NCI-H1694 treated with DMSO at 0.1 percent for 48 hours (cell line): ENCODE measurements at regions not wholly inside any gene's neighbourhood (a gene's known extent, or its start where the extent isn't known, plus 50 kb on each side); places are given as distances from the start of the nearest gene placed in this dataset.
"Not testable (repeated sequence)": the region's sequence is repeated elsewhere in the genome, so short reads cannot be mapped to it uniquely, and the experiment has no call there.

Experiments
- DNase-seq: peaks from one replicate; lab custom pipeline; 2025; lab: John Stamatoyannopoulos, UW

DNA sequence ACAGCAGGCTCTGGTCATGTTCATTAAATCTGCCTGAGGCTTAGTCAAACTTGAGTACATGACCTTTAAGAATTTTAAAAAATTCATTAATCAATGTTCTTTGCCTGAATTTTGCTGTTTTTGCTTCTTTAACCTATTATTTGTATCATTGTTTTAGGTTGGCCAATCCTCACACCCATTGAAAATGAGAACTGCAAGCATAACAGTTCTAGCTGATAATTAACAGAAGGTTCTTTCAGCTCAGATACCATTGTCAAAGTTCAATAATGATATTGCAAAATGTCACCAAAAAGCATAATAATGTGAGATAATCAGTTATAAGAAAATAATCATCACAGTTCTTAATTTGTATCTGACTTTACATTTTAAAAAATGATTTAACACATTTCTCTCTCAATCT lies 583.1 kb downstream of the TFAP2A start:
- DNase-seq = no peak

DNA sequence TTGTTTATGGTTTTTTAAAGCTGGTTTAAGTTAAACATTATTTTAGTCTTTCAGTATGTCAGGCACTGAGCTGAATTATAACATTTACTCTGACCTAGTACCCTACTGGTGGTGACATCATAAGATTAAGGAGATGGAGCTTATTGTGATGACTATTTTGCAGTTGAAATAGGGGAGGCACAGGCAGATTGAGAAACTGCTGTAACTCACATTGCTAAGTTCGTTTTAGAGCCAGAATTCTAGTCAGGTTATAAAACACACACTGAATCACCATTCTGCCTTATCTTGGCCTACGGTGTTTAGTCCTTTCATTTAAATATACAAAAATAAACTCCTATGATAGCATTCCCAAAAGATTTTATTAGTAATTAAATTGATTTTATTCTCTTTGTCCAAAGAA lies 584.1 kb downstream of the TFAP2A start:
- DNase-seq = no peak

DNA sequence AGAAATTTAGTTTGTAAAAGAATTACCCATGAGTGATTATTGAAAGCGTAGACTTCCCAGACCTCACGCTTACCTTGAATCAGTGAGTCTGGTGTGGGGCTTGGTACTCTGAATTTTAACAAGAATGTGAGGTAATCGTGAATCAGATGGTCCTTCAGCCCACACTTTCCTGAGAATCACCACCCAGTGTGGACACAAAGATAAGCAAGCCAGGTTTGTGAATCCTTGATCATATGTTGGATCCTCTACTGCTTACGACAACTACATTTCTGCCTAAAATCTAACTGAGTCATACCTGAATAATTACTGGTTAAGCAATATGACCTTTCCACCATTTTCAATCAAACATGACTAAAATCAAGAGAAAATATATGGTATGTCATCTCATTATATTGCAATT lies 589.3 kb downstream of the TFAP2A start:
- no peak for DNase-seq

DNA sequence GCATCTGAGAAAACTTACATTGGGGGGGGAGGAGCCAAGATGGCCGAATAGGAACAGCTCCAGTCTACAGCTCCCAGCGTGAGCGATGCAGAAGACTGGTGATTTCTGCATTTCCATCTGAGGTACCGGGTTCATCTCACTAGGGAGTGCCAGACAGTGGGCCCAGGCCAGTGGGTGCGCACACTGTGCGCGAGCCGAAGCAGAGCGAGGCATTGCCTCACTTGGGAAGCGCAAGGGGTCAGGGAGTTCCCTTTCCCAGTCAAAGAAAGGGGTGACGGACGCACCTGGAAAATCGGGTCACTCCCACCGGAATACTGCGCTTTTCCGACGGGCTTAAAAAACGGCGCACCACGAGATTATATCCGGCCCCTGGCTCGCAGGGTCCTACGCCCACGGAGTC lies 604.1 kb downstream of the TFAP2A start:
- not testable (repeated sequence) for DNase-seq

DNA sequence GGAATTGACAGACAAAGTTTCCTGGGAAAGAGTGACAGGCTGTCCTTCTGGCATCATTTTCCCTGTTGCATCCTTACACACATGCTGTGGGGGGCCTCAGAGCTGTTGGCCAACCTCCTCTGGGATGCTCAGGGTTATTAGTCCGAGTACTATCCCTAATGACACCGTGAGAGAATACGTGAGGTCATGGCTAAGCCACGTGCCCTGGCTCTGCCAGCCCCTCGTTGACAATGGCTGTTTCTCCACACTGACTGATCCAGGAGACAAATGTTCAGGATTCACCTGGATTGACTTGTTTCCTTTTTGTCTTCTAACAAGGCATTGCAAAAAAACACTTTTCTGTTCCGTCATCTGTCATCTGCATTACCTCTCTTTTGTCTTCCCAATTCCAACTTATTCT lies 604.6 kb downstream of the TFAP2A start:
- no peak for DNase-seq

DNA sequence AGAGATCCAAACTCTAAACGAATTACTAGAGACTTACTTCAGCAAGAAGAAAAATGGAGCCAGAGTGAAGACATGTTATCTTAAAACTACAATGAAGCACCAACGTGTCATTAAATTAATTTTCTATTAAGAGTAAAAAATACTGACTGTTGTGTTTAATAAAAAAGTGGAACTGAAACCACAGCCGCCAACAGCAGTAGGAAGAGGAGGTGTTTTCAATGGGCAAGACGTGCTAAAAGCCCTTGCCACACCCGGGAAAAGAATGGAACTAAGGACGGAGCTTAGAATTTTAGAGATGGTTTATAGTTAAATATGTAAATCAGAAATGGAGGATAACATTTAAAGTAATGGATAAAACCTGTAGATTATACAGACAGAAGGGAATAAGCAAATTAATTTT lies 608.7 kb downstream of the TFAP2A start:
- no peak for DNase-seq

DNA sequence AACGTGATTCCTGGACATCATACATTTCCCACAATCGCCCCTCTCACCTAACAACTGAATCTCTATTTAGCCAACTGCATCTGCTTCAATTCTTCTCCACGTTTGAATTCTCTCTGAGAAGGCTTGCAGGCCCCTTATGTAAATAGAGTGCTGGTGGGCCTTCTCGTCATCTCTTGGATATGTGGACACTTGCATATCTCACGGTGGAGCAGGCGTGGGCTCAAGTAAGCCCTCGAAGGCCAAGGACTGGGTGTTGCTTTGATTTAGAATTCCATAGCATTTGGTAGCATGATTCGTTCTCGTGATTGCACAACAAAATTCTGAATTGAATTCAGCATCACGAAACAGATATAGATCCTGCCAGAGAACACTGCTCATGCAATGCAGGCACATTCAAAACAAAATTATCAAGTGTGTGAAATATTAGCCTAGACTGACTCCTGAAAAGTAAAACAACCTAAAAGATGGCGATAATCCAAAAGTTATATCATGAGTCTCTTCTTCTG lies 613.6 kb downstream of the TFAP2A start:
- no peak for DNase-seq

DNA sequence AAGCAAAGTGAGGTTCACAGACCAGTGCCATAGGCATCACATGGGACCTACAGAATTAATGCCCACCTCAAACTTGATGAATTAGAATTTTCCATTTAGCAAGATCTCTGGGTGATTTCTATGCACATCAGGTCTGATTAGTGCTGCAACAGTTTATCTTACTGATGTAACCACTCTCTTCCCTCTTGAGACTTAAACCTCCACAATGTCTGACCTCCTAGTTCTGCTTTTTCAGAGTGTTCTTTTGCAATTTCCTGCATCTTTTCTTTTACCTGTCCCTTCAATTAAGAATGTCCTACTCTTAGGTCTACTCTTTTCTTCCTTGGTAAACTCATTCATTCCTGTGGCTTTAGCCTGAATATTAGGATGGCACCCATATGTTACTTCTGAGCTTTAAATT lies 615.3 kb downstream of the TFAP2A start:
- DNase-seq = no peak

DNA sequence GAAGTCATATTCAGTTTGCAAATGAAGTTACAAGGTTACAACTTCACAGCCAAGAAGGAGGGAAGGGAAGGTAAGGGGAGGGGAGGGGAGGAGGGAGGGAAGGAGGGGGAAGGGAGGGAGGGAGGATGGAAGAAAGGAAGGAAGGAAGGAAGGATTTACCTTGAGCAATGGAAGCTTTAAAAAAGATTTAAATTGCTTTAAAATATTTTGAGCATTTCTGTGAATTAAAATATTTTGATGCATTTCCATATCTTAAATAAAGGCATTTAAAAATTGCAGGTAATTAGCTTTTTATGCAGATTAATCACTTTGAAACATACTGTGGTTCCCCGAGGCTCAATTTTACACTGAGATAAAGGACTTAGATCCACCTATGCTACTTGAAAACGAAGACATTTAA lies 618.0 kb downstream of the TFAP2A start:
- no peak for DNase-seq

DNA sequence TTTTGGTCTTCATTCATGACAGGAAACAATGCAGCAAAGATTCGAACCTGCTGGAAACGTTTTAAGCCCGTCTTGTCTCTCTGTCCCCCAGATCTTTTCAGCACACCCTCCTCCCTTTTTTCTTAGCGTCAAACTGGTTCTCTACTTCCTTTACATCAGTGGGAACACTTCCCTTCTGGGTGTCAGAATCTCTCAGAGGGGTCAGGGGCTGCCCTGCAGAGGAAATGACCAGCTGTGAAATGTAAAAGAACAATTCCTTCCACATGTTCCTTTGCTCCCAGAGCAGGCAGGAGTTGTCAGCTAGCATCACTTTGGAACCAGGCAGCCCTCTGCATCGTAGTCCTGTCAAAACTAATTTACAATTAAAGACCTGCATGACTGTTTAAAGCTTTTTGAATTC lies 619.0 kb downstream of the TFAP2A start:
- DNase-seq = no peak

DNA sequence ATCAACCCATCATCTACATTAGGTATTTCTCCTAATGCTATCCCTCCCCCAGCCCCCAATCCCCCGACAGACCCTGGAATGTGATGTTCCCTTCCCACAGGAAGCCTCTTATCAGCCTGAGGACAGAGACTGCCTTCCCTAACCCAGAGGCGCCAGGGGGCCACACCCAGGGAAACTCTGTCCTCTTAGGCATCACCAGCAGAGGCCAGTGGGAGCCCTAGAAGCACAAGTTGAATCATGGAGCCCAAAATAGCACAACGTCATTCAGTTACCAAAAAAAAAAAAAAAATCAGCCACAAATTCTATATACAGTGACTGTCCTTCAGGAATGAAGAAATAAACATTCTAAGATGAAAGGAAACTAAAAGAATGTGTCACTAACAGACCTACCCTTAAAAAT lies 625.7 kb downstream of the TFAP2A start:
- DNase-seq = no peak

DNA sequence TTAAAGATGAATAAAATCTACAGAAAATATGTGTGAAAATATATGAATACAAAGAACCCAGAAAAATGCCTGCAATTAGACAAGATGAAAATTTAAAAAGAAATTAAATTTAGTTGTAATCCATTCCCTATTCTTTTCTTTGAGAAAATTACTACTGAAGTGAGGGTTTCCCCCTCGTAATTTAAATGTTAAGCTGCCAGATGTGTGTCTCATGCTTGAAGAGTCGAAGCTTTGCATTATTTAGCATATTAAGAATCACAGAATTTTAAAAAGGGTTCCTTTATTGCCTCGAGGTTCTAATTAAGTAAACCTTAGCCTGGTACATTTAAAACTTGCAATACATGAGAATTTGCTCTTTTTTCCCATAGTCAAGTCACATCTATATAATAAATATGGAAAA lies 630.1 kb downstream of the TFAP2A start:
- DNase-seq = no peak

DNA sequence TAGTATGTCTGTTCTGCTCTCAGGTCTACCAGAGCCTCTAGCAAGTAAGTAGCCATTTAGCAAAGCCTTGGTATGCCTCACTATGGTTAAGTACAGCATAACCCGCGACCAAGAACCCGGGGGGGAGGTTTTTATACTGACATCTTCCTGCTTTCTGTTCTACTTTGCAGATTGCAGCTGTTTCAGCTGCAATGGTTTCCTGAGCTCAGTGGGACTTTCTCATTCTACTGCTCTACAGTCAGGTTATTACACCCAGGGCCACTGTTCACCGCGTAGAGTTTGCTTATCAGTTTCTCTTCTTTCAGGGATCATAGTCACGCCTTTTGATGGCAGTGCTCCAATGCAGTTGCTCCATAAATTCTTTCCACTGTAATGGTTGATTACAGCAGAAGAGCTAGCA lies 631.3 kb downstream of the TFAP2A start:
- no peak for DNase-seq

DNA sequence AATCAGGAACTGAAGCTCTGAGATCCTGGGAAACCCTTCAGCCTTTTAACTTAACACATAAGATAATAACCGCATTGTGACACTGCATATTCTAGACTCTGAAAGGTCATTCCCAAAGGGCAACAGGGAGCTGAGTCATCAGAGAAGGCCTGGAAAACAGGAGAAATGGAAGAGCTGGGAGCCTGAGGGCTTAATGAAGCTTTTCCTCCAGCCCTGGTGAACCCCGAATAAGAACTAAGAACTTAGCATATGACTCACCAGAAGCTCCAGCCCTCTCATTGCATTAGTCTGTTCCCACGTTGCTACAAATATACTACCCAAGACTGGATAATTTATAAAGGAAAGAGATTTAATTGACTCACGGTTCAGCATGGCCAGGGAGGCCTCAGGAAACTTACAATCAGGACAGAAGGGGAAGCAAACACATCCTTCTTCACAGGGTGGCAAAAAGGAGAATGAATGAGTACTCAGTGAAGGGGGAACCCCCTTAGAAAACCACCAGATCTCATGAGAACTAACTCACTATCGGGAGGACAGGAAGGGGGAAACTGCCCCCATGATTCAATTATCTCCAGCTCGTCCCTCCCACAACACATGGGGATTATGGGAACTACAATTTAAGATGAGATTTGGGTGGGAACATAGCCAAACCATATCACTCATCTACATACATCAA lies 648.5 kb downstream of the TFAP2A start:
- DNase-seq = no peak

DNA sequence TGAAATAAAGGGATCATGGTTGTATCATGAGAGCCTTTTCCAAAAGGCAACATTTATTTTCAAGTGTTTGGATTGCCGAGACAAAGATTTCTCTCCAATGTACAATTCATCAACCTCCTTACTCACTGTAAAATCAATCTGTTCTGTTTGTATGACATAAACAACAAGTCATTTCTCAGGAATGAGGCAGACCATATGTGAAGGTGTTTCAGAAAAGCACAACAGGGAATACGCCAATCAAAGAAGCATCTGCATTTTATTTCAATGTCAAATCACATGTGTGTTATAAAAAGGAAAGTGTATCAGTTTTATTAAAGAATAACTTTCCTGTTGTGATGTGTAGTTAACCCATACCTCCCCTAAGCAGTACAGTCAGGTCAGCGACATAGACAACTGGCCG lies 653.7 kb downstream of the TFAP2A start:
- no peak for DNase-seq

DNA sequence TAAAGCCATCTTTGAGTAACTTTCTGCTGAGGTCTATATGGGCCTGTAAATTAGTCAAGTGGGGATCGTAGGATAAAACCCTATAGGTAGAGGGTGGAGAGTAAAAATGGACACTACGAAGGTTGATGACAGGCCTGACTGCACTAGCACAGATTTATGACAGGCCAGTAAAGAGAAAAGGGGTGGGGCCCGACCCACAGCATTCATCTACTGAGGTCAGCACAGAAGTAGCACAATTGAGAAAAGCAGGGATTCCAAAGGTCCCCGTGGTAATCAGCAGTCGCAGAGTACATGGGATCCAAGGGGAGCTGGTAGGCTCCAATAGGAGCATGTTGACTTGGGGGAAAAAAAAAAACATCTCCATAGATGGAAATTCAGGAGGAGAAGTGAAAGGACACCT lies 660.4 kb downstream of the TFAP2A start:
- no peak for DNase-seq

DNA sequence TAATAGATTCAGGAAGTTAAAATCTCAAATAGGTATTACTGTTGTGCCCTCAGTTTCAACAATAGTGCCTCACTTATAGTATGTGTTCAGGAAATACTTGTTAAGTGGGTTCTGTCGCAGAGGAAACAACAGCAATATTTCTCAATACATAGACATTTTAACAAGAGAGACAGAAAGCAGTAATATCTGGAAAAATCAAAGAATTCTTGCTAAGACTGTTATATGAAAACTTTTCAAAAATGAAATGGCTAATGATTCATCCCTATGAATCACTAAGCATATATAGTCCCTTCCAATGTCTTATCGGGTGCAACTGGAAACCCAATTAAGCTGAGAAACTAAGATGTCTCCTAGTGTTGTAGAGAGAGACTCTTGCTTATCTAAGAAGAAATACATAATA lies 668.9 kb downstream of the TFAP2A start:
- no peak for DNase-seq

DNA sequence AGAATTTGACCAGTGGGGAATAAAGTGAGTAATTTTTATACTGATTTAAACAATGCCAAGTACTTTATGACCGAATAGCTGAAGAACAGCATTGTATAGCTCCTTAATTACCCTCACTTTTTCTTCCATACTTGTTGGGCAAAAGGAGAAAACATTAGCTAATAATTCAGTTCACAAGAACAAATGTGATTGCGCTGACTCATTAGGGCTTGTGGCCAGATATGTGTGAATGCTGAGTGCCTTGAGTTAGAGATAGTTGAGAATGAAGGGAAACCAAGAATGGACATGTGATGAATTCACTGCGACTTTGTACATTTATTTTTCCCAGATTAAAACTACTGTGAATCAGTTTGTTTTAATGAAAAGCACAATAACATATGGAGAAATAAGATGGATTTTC lies 669.4 kb downstream of the TFAP2A start:
- DNase-seq = no peak

DNA sequence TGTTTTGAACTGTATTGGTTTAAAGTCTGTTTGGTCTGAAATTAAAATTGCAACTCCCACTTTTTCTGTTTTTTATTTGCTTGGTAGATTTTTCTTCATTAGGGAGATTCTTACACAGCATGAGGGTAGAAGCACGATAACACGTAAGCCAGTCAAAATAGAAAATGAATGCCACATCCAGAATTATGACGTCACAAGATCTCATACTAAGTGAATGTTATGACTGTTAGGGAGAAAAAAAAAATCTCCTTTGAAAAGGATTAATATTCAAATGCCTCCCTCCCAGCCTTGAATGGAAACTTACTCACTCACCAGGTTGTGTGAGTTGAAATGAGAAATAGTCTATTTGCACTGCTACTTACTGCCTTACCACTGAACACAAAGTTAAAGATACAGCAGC lies 670.8 kb downstream of the TFAP2A start:
- no peak for DNase-seq

DNA sequence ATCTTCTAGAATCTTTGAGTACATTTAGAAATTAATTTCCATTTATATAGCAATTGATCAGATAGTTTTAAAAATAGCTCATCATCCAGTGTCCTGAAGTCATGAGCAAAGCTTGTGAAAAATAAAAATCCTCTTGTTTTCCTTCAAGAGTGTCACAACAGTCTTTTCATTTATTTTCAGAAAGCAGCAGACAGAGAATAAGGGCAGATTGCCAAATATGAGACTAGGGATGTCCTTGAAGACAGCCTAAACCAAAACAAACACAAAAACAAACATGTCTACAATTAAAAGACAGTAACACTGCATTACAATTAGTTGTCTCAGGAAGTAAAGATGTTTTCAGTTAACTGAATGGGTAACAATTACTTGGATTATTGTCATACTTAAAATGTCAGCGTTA lies 682.8 kb downstream of the TFAP2A start:
- DNase-seq = no peak

DNA sequence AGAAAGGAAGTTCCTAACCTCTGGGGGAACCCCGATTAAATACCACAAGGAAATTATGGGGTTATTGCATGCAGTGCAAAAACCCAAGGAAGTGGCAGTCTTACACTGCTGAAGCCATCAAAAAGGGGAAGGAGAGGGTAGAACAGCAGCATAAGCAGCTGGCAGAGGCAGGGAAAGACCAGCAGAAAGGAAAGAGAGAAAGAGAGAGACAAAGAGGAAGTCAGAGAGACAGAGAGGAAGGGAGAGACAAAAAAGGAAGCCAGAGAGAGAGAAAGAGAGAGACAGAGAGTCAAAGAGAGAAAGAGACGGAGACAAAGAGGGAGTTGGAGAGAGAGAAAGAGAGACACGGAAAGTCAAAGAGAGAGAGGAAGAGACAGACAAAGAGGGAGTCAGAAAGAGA lies 689.1 kb downstream of the TFAP2A start:
- DNase-seq = not testable (repeated sequence)

DNA sequence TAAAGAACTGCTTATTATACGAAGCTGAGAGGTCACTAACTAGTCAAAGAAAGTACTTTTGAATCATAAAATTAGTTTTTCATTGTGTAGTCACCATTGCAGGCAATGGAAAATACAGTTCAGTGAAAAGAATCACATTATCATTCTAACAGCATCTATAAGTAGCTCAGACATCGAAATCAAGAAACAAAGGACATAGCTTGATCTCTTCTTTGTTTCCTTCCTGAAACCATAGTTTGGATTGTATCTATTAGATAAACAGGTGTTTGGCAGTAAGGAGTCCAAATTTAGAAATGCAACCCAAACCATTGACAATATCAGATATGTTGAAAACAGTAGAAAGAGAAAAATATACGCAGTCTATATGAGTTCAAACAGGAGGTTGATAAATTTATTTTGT lies 697.3 kb downstream of the TFAP2A start:
- no peak for DNase-seq

DNA sequence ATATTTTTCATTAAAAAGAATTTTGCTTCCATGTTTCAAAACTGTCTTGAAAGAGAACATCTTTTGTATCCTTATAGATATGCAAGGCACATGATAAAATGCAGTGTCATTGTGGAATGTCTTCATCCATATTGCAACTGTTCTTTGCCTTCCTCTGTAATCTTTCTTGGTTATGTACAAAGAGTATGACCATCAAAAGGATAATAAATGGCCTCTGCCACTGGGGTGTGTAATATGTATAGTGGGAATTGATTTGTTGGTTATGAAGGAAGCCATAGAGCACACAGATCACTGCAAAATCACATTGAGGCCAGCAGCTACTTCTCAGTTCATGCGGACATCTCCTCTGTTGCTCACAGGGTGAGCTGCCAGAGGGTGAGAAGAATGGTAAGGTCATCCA lies 703.5 kb downstream of the TFAP2A start:
- no peak for DNase-seq

DNA sequence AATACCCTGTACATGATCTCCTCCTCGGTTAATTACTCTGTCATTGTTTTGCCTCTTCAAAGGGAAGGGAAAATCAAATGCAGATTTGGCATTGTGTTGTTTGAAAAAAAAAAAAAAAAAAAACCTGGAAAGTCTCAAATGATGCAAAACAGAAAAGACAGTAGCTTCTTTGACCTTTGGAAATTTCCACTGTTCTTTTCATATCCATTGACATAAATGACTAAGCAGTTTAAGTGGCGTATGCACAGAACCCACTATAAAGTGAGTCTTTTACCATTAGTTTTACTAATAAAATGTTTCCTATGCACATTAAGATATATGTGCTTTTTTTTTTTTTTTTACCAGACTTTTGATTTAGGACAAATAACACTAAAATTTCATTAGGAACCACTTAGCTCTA lies 704.3 kb downstream of the TFAP2A start:
- no peak for DNase-seq

DNA sequence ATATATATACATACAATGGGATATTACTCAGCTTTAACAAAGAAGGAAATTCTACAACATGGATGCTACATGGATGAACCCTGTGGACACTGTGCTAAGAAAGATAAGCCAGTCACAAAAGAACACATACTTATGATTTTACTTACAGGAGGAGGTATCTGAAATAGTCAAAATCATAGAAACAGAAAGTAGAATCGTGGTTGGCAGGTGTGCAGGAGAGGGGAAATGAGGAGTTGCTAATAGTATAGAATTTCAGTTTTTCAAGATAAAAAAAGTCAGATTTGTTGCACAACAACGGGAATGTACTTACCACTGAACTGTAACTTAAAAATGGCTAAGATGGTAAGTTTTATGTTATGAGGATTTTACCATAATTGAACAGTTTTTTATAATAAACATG lies 706.3 kb downstream of the TFAP2A start:
- DNase-seq = no peak
